ENCODE measurements at regions not wholly inside any gene's neighbourhood (a gene's known extent, or its start where the extent isn't known, plus 50 kb on each side); places are given as distances from the start of the nearest gene placed in this dataset.

DNA sequence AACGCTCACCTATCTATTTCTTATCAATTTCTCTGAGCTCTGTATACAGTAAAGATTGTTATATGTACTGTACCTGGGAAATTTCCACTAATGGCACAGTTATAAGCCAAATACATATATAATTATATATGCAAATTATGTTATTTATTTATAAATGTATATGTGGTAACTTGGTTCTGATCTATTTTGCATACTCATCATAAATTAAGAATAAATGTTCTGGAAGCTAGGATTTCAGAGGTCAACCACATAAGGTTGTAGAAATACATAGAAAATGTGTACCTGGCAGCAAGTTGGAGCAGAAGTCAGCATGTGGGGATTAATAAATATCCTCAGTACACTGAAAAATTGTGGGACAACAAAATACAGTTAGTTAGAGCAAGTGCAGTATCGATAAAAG lies 353.7 kb upstream of the ZNF521 start:
- TF ChIP-seq, protein P1, sequence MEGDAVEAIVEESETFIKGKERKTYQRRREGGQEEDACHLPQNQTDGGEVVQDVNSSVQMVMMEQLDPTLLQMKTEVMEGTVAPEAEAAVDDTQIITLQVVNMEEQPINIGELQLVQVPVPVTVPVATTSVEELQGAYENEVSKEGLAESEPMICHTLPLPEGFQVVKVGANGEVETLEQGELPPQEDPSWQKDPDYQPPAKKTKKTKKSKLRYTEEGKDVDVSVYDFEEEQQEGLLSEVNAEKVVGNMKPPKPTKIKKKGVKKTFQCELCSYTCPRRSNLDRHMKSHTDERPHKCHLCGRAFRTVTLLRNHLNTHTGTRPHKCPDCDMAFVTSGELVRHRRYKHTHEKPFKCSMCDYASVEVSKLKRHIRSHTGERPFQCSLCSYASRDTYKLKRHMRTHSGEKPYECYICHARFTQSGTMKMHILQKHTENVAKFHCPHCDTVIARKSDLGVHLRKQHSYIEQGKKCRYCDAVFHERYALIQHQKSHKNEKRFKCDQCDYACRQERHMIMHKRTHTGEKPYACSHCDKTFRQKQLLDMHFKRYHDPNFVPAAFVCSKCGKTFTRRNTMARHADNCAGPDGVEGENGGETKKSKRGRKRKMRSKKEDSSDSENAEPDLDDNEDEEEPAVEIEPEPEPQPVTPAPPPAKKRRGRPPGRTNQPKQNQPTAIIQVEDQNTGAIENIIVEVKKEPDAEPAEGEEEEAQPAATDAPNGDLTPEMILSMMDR (IDR thresholded peaks at IDR 0.05; ENCODE audit: low read length), result no peak
- TF ChIP-seq EZH2 (IDR thresholded peaks at IDR 0.05; ENCODE audit: borderline replicate concordance, low read length), result no peak

All from OCI-LY1 (cell line).